Calu3 (cell line): ENCODE measurements at regions not wholly inside any gene's neighbourhood (a gene's known extent, or its start where the extent isn't known, plus 50 kb on each side); places are given as distances from the start of the nearest gene placed in this dataset.
"Not testable (repeated sequence)": the region's sequence is repeated elsewhere in the genome, so short reads cannot be mapped to it uniquely, and the experiment has no call there.

Source experiments
- BruUV-seq: library from RNA; stranded (reverse); fragments of 400-500 nt; replicated peaks from 2 replicates; lab custom pipeline; 2021; lab: Mats Ljungman, UMichigan
- CTCF ChIA-PET: fragments of 300-600 bp; sonication (Branson Sonifier 250); formaldehyde crosslinking; loops from one replicate; lab custom pipeline; 2022; ENCODE audit warnings: antibody characterized with exemption; lab: Charles Lee
- DNase-seq: peaks from one replicate; pipeline ENCODE4 v3.0.0; 2022
- H3K27ac Mint-ChIP-seq: one replicate; pipeline ENCODE4 v1.8.0; 2022; ENCODE audit warnings: mixed read lengths; ENCODE audit not compliant: unreplicated experiment
- H3K27me3 Mint-ChIP-seq: one replicate; pipeline ENCODE4 v1.8.0; 2022; ENCODE audit warnings: mixed read lengths; ENCODE audit not compliant: unreplicated experiment
- H3K36me3 Mint-ChIP-seq: one replicate; pipeline ENCODE4 v1.8.0; 2022; ENCODE audit warnings: mild to moderate bottlenecking, moderate library complexity, mixed read lengths; ENCODE audit not compliant: insufficient read depth, unreplicated experiment
- H3K4me1 Mint-ChIP-seq: one replicate; pipeline ENCODE4 v1.8.0; 2022; ENCODE audit warnings: mild to moderate bottlenecking, low read depth, mixed read lengths; ENCODE audit not compliant: unreplicated experiment
- H3K4me3 Mint-ChIP-seq: one replicate; pipeline ENCODE4 v1.8.0; 2022; ENCODE audit warnings: mild to moderate bottlenecking, low read depth, moderate library complexity, mixed read lengths; ENCODE audit not compliant: unreplicated experiment
- H3K9me3 Mint-ChIP-seq: one replicate; pipeline ENCODE4 v1.8.0; 2022; ENCODE audit warnings: low read depth, mixed read lengths; ENCODE audit not compliant: unreplicated experiment
- intact Hi-C: fragments of 100-400 bp; cut with micrococcal nuclease; formaldehyde crosslinking; loops from one replicate; pipeline ENCODE4 v1.10.0; 2022; ENCODE audit not compliant: unreplicated experiment
- TF ChIP-seq, protein P1 (sequence below): fragments of 200-600 bp; IDR thresholded peaks from one replicate; pipeline ENCODE4 v1.8.0; 2022; ENCODE audit warnings: antibody characterized with exemption; ENCODE audit not compliant: unreplicated experiment

GRCh38 chr4:162852642-162853041, 314.0 kb downstream of the NAF1 start:
- Mint-ChIP-seq H3K9me3 (no peaks in the 10 kb centered on the region), H3K4me3 (no peak overlapping the region), H3K36me3 (no peaks in the 10 kb centered on the region), H3K27me3 (no peaks in the 10 kb centered on the region), H3K4me1 (no peaks in the 10 kb centered on the region), H3K27ac (no peak overlapping the region)
- TF ChIP-seq, protein P1, sequence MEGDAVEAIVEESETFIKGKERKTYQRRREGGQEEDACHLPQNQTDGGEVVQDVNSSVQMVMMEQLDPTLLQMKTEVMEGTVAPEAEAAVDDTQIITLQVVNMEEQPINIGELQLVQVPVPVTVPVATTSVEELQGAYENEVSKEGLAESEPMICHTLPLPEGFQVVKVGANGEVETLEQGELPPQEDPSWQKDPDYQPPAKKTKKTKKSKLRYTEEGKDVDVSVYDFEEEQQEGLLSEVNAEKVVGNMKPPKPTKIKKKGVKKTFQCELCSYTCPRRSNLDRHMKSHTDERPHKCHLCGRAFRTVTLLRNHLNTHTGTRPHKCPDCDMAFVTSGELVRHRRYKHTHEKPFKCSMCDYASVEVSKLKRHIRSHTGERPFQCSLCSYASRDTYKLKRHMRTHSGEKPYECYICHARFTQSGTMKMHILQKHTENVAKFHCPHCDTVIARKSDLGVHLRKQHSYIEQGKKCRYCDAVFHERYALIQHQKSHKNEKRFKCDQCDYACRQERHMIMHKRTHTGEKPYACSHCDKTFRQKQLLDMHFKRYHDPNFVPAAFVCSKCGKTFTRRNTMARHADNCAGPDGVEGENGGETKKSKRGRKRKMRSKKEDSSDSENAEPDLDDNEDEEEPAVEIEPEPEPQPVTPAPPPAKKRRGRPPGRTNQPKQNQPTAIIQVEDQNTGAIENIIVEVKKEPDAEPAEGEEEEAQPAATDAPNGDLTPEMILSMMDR: no peak
- CTCF ChIA-PET: no interaction called here
- DNase-seq: no peak
- intact Hi-C loops: no loop called here
- BruUV-seq: no TSS peak

DNA sequence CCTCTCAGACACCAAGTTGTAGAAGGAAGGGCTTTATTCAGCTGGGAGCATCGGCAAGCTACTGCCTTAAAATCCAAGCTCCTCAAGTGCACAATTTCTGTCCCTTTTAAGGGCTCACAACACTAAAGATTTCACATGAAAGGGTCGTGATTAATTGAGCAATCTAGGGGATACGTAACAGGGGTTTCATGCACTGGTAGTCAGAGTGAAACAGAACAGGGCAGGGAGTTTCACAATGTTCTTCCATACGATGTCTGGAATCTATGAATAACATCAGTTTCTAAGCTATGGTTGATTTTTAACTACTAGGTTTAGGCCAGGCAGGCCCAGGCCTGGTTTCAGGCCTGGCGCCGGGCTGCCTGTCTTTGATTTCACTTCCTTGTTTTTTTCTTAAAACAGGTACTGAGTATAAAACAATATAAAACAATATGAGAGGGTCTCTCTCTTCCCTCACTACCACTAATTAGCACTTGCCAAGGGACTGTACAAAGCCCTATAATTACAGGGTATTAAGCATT, 315.4 kb downstream of the NAF1 start:
- DNase-seq, BruUV-seq: not testable (repeated sequence)

DNA sequence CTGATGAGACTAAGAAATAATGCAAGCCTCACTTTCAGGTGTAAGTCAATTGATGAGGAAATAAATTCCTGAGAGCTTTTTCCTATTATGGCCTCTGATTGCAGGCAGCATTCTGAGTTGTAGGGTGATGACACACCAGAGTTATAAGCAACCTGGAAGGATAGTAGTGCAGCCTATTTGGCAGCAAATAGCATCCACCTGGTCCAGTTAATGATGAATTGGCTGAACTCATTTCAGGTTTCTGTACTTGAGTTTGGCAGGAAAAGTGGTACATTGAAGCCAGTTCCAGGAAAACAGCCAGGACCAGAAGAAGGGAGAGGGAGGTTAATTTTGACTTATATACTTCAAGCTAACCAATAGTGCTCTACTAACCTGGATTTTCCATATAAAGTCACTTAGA, 316.8 kb downstream of the NAF1 start:
- intact Hi-C loops: no loop called here
- no peaks in the 10 kb centered on the region for H3K9me3 Mint-ChIP-seq
- TF ChIP-seq, protein P1: no peak
- H3K36me3 Mint-ChIP-seq: no peaks in the 10 kb centered on the region
- CTCF ChIA-PET: no interaction called here
- H3K27ac Mint-ChIP-seq: no peak overlapping the region
- no peak overlapping the region for H3K4me3 Mint-ChIP-seq
- no peaks in the 10 kb centered on the region for H3K27me3 Mint-ChIP-seq
- BruUV-seq: no TSS peak
- no peak for DNase-seq
- no peaks in the 10 kb centered on the region for H3K4me1 Mint-ChIP-seq

More for the DNA sequence above, 315.4 kb downstream of the NAF1 start:
- H3K36me3 Mint-ChIP-seq, CTCF ChIA-PET, H3K9me3 Mint-ChIP-seq, H3K27ac Mint-ChIP-seq, H3K4me3 Mint-ChIP-seq, H3K27me3 Mint-ChIP-seq, H3K4me1 Mint-ChIP-seq, intact Hi-C loops: not testable (repeated sequence)

DNA sequence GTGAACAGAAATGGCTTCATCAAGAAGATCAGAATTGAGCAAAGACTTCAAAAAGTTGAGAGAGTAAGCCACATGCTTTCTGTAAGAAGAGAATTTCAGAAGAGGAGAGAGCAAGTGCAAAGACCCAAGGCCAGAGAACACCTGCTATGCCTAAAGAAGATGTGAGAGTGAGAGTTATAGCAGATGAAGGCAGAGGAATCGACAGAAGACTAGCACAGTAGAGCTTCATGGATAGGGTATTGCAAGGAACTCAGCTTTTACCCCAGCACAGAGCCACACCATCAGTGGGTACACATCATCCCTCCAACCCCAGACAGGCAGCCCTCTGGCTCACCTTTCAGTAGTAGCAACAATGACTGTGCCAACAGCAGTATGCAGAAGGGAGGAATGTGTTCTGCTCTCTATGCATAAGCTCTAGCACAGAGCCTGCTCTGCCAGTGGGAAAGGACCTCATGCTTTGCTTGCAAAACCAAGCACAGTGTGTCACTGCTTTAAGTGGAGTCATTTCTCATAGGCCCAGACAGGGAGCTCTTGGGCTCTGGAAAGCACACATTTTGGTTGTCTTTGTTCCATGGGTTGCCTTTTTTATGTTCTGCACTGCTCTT, 318.6 kb downstream of the NAF1 start:
- TF ChIP-seq, protein P1: no peak
- Mint-ChIP-seq H3K9me3 (no peaks in the 10 kb centered on the region), H3K27me3 (no peaks in the 10 kb centered on the region), H3K4me3 (no peak overlapping the region), H3K27ac (no peak overlapping the region), H3K4me1 (no peaks in the 10 kb centered on the region), H3K36me3 (no peaks in the 10 kb centered on the region)
- BruUV-seq: no TSS peak
- intact Hi-C loops: no loop called here
- CTCF ChIA-PET: no interaction called here
- no peak for DNase-seq

GRCh38 chr4:162841753-162842152, 324.9 kb downstream of the NAF1 start:
- CTCF ChIA-PET: no interaction called here
- Mint-ChIP-seq H3K36me3 (no peaks in the 10 kb centered on the region), H3K4me3 (no peak overlapping the region), H3K4me1 (no peaks in the 10 kb centered on the region), H3K27me3 (no peaks in the 10 kb centered on the region), H3K27ac (no peak overlapping the region), H3K9me3 (no peaks in the 10 kb centered on the region)
- TF ChIP-seq, protein P1: no peak
- BruUV-seq: no TSS peak
- no peak for DNase-seq
- intact Hi-C loops: no loop called here
